ENCODE measurements at regions not wholly inside any gene's neighbourhood (a gene's known extent, or its start where the extent isn't known, plus 50 kb on each side); places are given as distances from the start of the nearest gene placed in this dataset.

DNA sequence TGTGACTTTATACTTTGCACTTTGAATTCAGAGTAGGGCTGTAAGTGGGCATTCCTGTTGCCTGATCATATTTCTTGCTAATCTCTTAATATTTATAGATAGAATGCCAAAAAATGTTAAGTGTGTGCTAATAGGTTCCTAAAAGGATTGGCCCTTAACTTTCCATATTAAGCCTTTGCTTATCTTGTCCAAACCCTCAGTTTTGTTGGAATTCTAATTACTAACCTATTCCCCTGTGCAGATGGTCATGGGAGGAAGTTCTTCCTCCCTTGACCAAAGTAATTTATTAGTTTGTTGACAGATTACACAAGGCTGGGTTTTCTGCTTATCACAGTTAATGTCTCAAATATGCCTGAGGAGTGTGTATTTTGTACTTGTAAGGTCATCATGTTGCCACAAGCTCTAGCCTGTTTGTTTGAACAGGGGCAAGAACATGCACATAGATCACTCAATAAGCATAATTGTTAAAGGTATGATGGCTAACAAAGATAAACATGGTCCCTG, 541.1 kb upstream of the SPRY2 start:
- no peak overlapping the region for H3K4me3 ChIP-seq (ENCODE audit: low read depth, low read length)
- TF ChIP-seq KLF1 (tag by site-specific recombination; IDR thresholded peaks at IDR 0.05) (no peak), ZNF202 (tag by site-specific recombination; IDR thresholded peaks at IDR 0.05; ENCODE audit: borderline replicate concordance) (no peak), ZNF664 (tag by site-specific recombination; IDR thresholded peaks at IDR 0.05) (no peak), MEIS1 (CRISPR knock-in tag; IDR thresholded peaks at IDR 0.05; ENCODE audit: borderline replicate concordance) (peak; percentile 37; the same call in 1 of the 2 replicates), ZSCAN4 (tag by site-specific recombination; IDR thresholded peaks at IDR 0.05) (no peak), ZNF140 (tag by site-specific recombination; IDR thresholded peaks at IDR 0.05) (no peak), ZNF701 (tag by site-specific recombination; IDR thresholded peaks at IDR 0.05) (no peak), TRIM28 (IDR thresholded peaks at IDR 0.05; ENCODE audit: borderline replicate concordance, low read length) (peak; percentile 98), ZNF561 (tag by site-specific recombination; IDR thresholded peaks at IDR 0.05; ENCODE audit: borderline replicate concordance) (no peak), ZNF585B (tag by site-specific recombination; IDR thresholded peaks at IDR 0.05) (no peak), WT1 (tag by site-specific recombination; IDR thresholded peaks at IDR 0.05) (peak; percentile 87), ZNF677 (tag by site-specific recombination; IDR thresholded peaks at IDR 0.05) (no peak), FEZF1 (tag by site-specific recombination; IDR thresholded peaks at IDR 0.05) (0 out of 2 replicates have a peak, but pooled peaks have one; percentile 12), PRDM1 (tag by site-specific recombination; IDR thresholded peaks at IDR 0.05) (no peak), TCF7L2 (IDR thresholded peaks at IDR 0.05; ENCODE audit: borderline replicate concordance, low read depth, low read length) (peak; percentile 99), HOXD13 (CRISPR knock-in tag; IDR thresholded peaks at IDR 0.05; ENCODE audit: borderline replicate concordance) (peak; percentile 80; the same call in 1 of the 2 replicates), ZNF404 (tag by site-specific recombination; IDR thresholded peaks at IDR 0.05) (no peak)
- no peaks in the 10 kb centered on the region for H3K9me3 ChIP-seq (ENCODE audit: control insufficient read depth, insufficient read depth, low read depth, low read length)
- H3K36me3 ChIP-seq (ENCODE audit: control insufficient read depth in 2 of 2, insufficient read depth in 1 of 2, low read length in 2 of 2) = no peaks in the 10 kb centered on the region
- POLR2A ChIA-PET = interaction anchor here (0.6 kb wide), 1 partner anchor 644 kb away, joined by 5 read pairs; no protein-coding TSS in a partner anchor
- no peak overlapping the region for H3K27ac ChIP-seq (ENCODE audit: extremely low read depth, low read depth, low read length)
- CTCF ChIA-PET = no interaction called here
- H3K4me1 ChIP-seq (ENCODE audit: control insufficient read depth, insufficient read depth, low read length) = no peaks in the 10 kb centered on the region

DNA sequence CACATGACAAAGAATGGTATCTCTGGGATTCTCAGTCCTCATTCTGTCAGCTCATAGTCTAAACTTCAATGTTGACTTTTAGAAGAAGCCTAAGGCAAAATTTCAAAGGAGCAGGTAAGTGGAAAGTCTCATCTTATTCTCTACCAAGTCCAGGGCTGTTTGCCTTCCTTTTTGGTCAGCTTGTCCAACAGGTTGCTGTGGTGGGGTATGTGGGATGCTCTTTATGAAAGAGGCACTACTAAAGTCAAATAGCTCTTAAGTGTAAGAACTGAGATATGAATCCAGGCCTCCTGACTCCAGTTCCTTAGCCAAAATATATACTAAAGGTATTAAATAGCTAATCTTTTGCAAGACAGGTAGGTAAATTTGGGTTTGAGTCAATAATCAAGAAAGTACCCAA, 540.6 kb upstream of the SPRY2 start:
- Histone ChIP-seq H3K4me1 (ENCODE audit: control insufficient read depth, insufficient read depth, low read length) (no peaks in the 10 kb centered on the region), H3K4me3 (ENCODE audit: low read depth, low read length) (no peak overlapping the region), H3K27ac (ENCODE audit: extremely low read depth, low read depth, low read length) (no peak overlapping the region), H3K9me3 (ENCODE audit: control insufficient read depth, insufficient read depth, low read depth, low read length) (no peaks in the 10 kb centered on the region), H3K36me3 (ENCODE audit: control insufficient read depth in 2 of 2, insufficient read depth in 1 of 2, low read length in 2 of 2) (no peaks in the 10 kb centered on the region)
- TF ChIP-seq ZNF24 (tag by site-specific recombination; IDR thresholded peaks at IDR 0.05) (no peak), ZNF701 (tag by site-specific recombination; IDR thresholded peaks at IDR 0.05) (no peak), ZNF555 (tag by site-specific recombination; conservative IDR thresholded peaks at IDR 0.05) (no peak)
- ChIA-PET CTCF (no interaction called here), POLR2A (interaction anchor here (0.6 kb wide), 1 partner anchor 644 kb away, joined by 5 read pairs; no protein-coding TSS in a partner anchor)

DNA sequence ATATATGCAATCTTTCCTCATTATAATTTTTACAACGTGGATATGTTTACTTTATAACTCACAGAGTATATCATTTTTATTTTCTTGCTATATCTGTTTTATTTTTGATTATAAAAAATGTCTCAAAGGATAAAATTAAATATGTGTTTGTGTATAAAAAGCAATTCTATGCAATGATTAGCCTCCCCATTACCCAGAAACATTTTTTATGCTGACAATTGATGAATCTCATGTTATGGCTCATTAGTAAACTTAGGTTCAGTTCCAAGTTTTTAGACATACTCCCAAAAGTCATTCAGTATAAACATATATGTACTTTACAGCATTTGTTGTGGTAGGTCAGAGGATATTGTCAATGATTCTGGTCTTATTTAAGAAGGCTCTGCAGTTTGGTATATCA, 540.1 kb upstream of the SPRY2 start:
- Histone ChIP-seq H3K4me1 (ENCODE audit: control insufficient read depth, insufficient read depth, low read length) (no peaks in the 10 kb centered on the region), H3K36me3 (ENCODE audit: control insufficient read depth in 2 of 2, insufficient read depth in 1 of 2, low read length in 2 of 2) (no peaks in the 10 kb centered on the region), H3K27ac (ENCODE audit: extremely low read depth, low read depth, low read length) (no peak overlapping the region), H3K4me3 (ENCODE audit: low read depth, low read length) (no peak overlapping the region), H3K9me3 (ENCODE audit: control insufficient read depth, insufficient read depth, low read depth, low read length) (no peaks in the 10 kb centered on the region)
- ChIA-PET POLR2A (no interaction called here), CTCF (no interaction called here)
- TF ChIP-seq, protein P1, sequence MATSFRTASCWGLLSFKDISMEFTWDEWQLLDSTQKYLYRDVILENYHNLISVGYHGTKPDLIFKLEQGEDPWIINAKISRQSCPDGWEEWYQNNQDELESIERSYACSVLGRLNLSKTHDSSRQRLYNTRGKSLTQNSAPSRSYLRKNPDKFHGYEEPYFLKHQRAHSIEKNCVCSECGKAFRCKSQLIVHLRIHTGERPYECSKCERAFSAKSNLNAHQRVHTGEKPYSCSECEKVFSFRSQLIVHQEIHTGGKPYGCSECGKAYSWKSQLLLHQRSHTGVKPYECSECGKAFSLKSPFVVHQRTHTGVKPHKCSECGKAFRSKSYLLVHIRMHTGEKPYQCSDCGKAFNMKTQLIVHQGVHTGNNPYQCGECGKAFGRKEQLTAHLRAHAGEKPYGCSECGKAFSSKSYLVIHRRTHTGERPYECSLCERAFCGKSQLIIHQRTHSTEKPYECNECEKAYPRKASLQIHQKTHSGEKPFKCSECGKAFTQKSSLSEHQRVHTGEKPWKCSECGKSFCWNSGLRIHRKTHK (tag by site-specific recombination; IDR thresholded peaks at IDR 0.05) = no peak
- TF ChIP-seq ZNF580 (tag by site-specific recombination; IDR thresholded peaks at IDR 0.05) (no peak), ZBTB6 (tag by site-specific recombination; IDR thresholded peaks at IDR 0.05) (no peak), ZNF10 (tag by site-specific recombination; IDR thresholded peaks at IDR 0.05) (no peak), ZNF121 (tag by site-specific recombination; IDR thresholded peaks at IDR 0.05) (no peak), ZSCAN4 (tag by site-specific recombination; IDR thresholded peaks at IDR 0.05) (no peak), ZNF23 (tag by site-specific recombination; IDR thresholded peaks at IDR 0.05; ENCODE audit: borderline replicate concordance) (no peak), ZNF555 (tag by site-specific recombination; conservative IDR thresholded peaks at IDR 0.05) (no peak), TCF7L2 (IDR thresholded peaks at IDR 0.05; ENCODE audit: borderline replicate concordance, low read depth, low read length) (no peak)
- TF ChIP-seq, protein P2, sequence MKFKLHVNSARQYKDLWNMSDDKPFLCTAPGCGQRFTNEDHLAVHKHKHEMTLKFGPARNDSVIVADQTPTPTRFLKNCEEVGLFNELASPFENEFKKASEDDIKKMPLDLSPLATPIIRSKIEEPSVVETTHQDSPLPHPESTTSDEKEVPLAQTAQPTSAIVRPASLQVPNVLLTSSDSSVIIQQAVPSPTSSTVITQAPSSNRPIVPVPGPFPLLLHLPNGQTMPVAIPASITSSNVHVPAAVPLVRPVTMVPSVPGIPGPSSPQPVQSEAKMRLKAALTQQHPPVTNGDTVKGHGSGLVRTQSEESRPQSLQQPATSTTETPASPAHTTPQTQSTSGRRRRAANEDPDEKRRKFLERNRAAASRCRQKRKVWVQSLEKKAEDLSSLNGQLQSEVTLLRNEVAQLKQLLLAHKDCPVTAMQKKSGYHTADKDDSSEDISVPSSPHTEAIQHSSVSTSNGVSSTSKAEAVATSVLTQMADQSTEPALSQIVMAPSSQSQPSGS (tag by site-specific recombination; IDR thresholded peaks at IDR 0.05; ENCODE audit: low read depth) = no peak
